Bronchial epithelial cell (primary cell): ENCODE measurements at regions not wholly inside any gene's neighbourhood (a gene's known extent, or its start where the extent isn't known, plus 50 kb on each side); places are given as distances from the start of the nearest gene placed in this dataset.
A peak's percentile ranks its signal among the peaks of the same experiment; 100 is the strongest.

Experiments used
- DNase-seq: peaks from one replicate; pipeline ENCODE4 v3.0.0-alpha.2; 2010; ENCODE audit warnings: low read depth
- FAIRE-seq: peaks from 2 replicates; lab custom pipeline; 2011; peaks lifted over from hg19 to GRCh38; lab: Jason Lieb, UNC
- H3K27me3 ChIP-seq: 2 replicates; pipeline ENCODE4 v1.5.1; 2011; ENCODE audit warnings: low read length; ENCODE audit not compliant: control insufficient read depth, insufficient read depth
- H3K36me3 ChIP-seq: 2 replicates; pipeline ENCODE4 v1.5.1; 2011; ENCODE audit warnings: low read length; ENCODE audit not compliant: control insufficient read depth, insufficient read depth
- H3K4me3 ChIP-seq: 2 replicates; pipeline ENCODE4 v1.5.1; 2011; ENCODE audit warnings: mild to moderate bottlenecking, low read depth, low read length, control low read depth
- TF ChIP-seq, protein P1 (sequence below): IDR thresholded peaks from 2 replicates; pipeline ENCODE4 v1.5.1; 2011; ENCODE audit warnings: mild to moderate bottlenecking, moderate library complexity, low read length, control low read depth, inconsistent platforms; ENCODE audit not compliant: insufficient read depth, severe bottlenecking

DNA sequence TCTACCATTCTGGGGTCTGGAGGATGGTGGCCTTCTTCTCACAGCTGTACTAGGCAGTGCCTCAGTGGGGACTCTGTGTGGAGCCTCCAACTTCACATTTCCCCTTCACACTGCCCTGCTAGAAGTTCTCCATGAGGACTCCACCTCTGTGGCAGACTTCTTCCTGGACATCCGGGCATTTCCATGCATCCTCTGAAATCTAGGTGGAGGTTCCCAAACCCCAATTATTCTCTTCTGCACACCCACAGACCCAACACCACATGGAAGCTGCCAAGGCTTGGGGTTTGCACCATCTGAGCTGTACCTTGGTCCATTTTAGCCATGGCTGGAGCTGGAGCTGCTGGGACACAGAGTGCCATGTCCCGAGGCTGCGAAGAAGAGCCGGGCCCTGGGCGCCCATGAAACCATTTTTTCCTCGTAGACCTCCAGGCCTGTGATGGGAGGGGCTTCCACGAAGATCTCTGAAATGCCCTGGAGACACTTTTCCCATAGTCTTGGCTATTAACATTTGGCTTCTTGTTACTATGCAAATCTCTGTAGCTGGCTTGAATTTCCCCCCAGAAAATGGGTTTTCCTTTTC, 170.5 kb downstream of the FOXD2 start:
- Histone ChIP-seq H3K27me3 (no peaks in the 10 kb centered on the region), H3K4me3 (no peak overlapping the region), H3K36me3 (no peaks in the 10 kb centered on the region)
- FAIRE-seq (no peak), DNase-seq (no peak)
- TF ChIP-seq, protein P1, sequence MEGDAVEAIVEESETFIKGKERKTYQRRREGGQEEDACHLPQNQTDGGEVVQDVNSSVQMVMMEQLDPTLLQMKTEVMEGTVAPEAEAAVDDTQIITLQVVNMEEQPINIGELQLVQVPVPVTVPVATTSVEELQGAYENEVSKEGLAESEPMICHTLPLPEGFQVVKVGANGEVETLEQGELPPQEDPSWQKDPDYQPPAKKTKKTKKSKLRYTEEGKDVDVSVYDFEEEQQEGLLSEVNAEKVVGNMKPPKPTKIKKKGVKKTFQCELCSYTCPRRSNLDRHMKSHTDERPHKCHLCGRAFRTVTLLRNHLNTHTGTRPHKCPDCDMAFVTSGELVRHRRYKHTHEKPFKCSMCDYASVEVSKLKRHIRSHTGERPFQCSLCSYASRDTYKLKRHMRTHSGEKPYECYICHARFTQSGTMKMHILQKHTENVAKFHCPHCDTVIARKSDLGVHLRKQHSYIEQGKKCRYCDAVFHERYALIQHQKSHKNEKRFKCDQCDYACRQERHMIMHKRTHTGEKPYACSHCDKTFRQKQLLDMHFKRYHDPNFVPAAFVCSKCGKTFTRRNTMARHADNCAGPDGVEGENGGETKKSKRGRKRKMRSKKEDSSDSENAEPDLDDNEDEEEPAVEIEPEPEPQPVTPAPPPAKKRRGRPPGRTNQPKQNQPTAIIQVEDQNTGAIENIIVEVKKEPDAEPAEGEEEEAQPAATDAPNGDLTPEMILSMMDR: no peak

DNA sequence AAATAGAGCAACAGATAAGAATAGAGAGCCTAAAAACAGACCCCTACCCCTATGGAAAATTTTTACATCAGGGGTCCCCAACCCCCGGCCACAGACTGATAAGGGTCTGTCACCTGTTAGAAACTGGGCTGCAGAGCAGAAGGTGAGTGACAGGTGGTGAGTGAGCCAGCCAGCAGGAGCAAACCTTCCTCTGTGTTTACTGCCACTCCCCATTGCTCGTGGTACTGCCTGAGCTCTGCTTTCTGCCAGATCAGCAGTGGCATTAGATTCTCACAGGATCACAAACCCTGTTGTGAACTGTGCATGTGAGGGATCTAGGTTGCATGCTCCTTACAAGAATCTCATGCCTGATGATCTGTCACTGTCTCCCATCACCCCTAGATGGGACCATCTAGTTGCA, 174.1 kb downstream of the FOXD2 start:
- DNase-seq (no peak), FAIRE-seq (peak; percentile 72)
- H3K4me3 ChIP-seq: no peak overlapping the region
- TF ChIP-seq, protein P1: no peak
- H3K36me3 ChIP-seq: no peaks in the 10 kb centered on the region
- H3K27me3 ChIP-seq: no peaks in the 10 kb centered on the region

DNA sequence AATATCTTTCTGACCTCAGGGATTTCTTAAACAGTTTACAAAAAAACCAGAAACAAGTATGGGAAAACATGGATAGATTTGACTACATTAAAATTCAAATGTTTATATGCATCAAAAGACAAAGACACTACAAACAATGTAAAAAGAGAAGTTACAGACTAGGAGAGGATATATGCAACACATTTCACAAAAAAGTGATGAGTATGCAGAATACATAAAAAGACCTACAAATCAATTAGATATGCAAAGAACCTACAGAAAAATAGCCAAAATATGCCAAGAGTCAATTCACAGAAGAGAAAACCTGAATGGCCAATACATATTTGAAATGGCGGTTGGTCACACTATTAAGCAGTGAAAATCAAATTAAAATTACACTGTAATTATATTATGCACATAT, 175.0 kb downstream of the FOXD2 start:
- Histone ChIP-seq H3K36me3 (no peaks in the 10 kb centered on the region), H3K27me3 (no peaks in the 10 kb centered on the region), H3K4me3 (no peak overlapping the region)
- FAIRE-seq: no peak
- no peak for DNase-seq
- TF ChIP-seq, protein P1: no peak

DNA sequence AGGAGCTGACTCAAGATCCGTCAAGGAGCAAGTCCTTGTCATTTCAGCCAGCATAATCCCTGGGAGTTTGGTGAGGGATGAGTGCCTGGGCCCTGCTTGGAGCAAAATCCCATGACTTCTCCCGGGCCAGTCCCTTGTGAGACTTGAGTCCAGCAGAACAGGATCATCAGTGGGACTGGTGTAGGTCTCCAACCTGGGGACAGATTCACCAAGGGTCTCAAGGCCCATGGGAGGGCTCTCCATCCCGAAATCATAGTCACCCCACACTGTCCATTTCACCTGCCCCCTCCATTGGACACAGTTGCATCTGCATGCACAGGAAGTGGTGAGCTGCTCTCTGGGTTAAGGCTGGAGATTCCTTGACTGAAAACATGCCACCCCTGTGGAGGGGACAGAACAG, 178.2 kb downstream of the FOXD2 start:
- FAIRE-seq (no peak), DNase-seq (no peak)

DNA sequence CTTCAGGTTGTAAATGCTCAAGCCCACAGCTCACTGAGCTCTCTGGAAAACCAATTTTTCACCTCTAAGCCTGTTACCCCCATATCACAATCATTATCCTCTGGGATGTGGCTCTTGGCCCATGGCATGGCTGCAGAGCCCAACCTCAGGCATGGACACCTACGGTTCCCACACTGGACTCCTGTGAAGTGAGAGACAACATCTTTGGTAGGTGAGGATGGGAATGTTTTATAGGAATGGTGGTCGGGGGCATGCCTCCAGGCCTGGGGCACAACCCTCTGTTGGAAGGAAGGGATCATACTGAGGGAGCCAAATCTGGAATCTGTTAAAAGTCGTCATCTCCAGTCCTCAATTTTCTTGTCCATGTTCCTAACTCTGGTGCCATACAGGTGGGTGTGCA, 179.1 kb downstream of the FOXD2 start:
- Histone ChIP-seq H3K27me3 (no peaks in the 10 kb centered on the region), H3K36me3 (no peaks in the 10 kb centered on the region), H3K4me3 (no peak overlapping the region)
- no peak for DNase-seq
- FAIRE-seq: no peak
- TF ChIP-seq, protein P1: no peak

More for the DNA sequence above, 178.2 kb downstream of the FOXD2 start:
- TF ChIP-seq, protein P1: no peak
- no peaks in the 10 kb centered on the region for H3K27me3 ChIP-seq
- H3K4me3 ChIP-seq: no peak overlapping the region
- H3K36me3 ChIP-seq: no peaks in the 10 kb centered on the region
